ENCODE measurements at regions not wholly inside any gene's neighbourhood (a gene's known extent, or its start where the extent isn't known, plus 50 kb on each side); places are given as distances from the start of the nearest gene placed in this dataset.
A peak's percentile ranks its signal among the peaks of the same experiment; 100 is the strongest.

DNA sequence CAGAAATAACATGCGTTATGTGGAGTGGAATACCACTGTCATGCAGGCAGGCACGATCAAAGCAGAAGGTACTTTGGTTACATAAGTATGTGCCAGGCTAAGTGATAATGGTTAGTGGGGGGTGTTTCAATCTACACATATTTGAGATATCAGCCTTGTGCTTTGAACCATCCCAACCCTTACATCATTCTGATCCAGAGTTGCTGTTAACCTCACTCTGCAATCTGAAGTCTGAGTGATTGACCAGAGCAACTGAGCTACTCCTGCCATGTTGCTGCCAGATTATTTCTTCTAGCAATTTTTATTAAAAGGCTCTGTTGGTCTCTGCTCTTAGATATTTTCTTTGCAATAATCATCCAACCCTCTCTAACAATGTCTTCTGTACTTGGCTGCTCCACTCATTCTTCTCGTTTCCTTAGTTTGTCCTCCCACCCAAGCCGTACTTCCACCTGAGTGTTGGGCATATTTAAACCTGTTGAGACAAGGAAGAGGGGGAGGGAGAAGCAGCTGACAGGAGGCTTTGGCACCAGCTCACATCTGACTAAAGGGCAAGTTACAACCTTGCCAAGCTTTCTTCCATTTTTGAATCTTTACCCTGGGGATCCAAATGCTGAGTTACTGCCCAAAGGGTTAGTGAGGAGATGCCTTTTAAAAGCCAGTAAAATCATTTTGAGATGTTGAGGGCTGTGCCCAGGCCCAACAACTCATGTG is 114.1 kb upstream of the SESN3 start:
- peaks cover 0 to 6% (median 2%) of the 10 kb centered on the region in 4 donors for H3K4me1 ChIP-seq
- no peaks in the 10 kb centered on the region for H3K9me3 ChIP-seq
- H3K4me3 ChIP-seq: no peak overlapping the region
- H3K27me3 ChIP-seq: no peaks in the 10 kb centered on the region
- DNase-seq (no peak), ATAC-seq (peak; percentile 67 to 87 (median 76))
- no peaks in the 10 kb centered on the region for H3K36me3 ChIP-seq
- H3K27ac ChIP-seq: no peak overlapping the region
- WGBS (ENCODE audit: insufficient coverage, low coverage, low lambda C conversion rate, missing lambda C conversion rate): 69% methylated on average over 4 of the region's 4 CpGs
- intact Hi-C loops (cut with DNase I): loop anchor here in 1 of 2 donors (10.0 kb wide), 1 partner anchor 190 kb away; no protein-coding TSS in a partner anchor
- TF ChIP-seq CTCF (IDR thresholded peaks at IDR 0.05): no peak
- no peak for TF ChIP-seq POLR2A (IDR thresholded peaks at IDR 0.05)

DNA sequence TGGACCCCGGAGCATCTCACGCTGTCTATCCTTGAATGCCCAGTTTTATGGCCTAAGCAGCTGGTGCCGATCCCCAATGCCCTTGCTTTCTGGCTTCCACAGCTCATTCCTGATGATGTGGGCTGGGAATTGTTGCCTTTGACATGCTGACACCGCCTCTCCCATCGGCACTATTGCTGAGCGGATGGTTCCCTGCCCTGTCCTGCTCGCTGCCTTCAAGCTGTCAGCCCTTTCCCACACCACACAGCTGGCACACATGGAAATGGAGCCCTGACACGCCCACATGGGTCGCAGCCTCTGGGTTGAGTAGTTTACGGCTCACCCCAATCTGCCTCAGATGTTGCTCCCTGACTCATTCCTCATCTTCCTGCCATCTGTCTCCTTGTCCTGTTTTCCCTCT is 110.2 kb upstream of the SESN3 start:
- Histone ChIP-seq H3K4me1 (peaks cover 0 to 31% (median 14%) of the 10 kb centered on the region in 4 donors), H3K36me3 (no peaks in the 10 kb centered on the region), H3K27me3 (no peaks in the 10 kb centered on the region), H3K9me3 (no peaks in the 10 kb centered on the region), H3K27ac (no peak overlapping the region), H3K4me3 (no peak overlapping the region)
- DNase-seq (no peak), ATAC-seq (no peak)
- TF ChIP-seq CTCF (IDR thresholded peaks at IDR 0.05) (no peak), POLR2A (IDR thresholded peaks at IDR 0.05) (no peak)
- 93% methylated on average over 6 of the region's 10 CpGs for WGBS (ENCODE audit: insufficient coverage, low coverage, low lambda C conversion rate, missing lambda C conversion rate)
- intact Hi-C loops (cut with DNase I): loop anchor here in 1 of 2 donors (10.0 kb wide), 1 partner anchor 186 kb away; no protein-coding TSS in a partner anchor

DNA sequence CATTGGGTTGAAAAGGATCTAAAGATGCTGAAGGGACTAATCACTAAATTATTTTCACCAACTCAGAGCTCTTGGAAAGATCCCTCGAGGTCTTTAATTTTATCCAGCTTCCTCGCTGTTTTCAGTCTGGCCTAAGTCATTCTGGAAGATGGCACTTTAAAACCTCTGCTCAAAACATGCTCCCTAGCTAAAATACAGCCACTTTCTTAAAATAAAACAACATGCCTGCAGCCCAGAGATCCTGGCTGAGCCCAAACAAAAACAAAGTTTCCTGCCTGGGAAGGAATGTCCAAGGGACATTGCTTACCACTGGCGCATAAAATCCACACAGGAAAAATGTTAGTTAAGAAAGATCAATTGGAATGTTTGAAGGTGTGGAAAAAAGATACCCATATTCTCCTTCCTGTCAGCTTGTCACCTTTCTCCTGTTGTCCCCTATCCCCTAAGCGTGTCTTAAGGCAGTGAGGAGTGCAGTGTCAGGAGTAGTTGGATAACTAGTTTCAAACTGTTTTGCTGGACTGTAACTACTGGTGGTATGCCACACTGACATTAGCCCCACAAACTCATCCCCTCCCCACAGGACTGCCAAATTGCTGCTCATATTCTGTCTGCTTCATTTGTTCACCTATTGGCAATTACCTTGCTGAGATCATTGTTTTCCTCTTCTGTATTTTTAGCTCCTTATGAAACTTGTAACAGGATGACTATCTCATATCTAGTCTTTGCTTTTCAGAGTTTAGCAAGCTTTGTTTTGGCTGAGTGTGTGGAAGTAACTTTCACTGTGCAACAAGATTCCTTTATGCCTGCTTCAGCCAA is 108.3 kb upstream of the SESN3 start:
- intact Hi-C loops (cut with DNase I): no loop called here
- Histone ChIP-seq H3K4me3 (no peak overlapping the region), H3K27ac (peak overlapping the region in 2 of 3 donors; percentile 61 to 83), H3K9me3 (no peaks in the 10 kb centered on the region), H3K36me3 (no peaks in the 10 kb centered on the region), H3K27me3 (no peaks in the 10 kb centered on the region), H3K4me1 (peaks cover 0 to 26% (median 12%) of the 10 kb centered on the region in 4 donors)
- peak in 3 of 4 donors; percentile 22 to 53 (median 38) for ATAC-seq
- 54% methylated on average over 4 of the region's 4 CpGs for WGBS (ENCODE audit: insufficient coverage, low coverage, low lambda C conversion rate, missing lambda C conversion rate)
- no peak for DNase-seq
- TF ChIP-seq POLR2A (IDR thresholded peaks at IDR 0.05) (no peak), CTCF (IDR thresholded peaks at IDR 0.05) (no peak)

DNA sequence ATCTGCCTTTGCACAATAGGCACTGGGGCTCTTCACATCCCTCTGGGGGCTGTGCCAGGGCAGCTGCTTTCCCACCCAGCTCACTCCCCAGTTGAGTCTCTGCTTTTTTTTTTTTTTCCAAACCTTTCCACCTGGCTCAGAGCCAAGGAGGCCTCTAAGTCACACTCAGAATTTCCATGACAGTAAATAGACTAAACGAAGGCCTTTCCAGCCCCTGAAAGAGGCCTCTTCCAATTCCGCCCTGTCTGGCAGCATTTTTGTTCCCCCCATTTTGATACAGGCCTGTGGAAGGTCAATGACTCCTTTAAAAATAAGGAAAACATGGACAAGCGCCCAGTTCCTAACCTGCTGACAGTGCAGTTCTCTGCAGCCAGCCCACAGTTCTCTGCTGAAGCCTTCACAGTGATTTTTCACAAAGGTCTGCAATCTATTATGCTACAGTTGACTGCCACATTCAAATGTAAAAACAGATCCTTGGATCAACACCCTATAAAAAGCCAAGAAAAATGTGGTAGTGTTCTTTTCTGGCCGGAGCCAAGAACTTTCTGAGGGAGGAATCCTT is 107.5 kb upstream of the SESN3 start:
- no peak overlapping the region for H3K4me3 ChIP-seq
- peak overlapping the region; percentile 61 to 83 (median 67) for H3K27ac ChIP-seq
- H3K36me3 ChIP-seq: no peaks in the 10 kb centered on the region
- intact Hi-C loops (cut with DNase I): no loop called here
- DNase-seq (peak; percentile 51 to 89 (median 71)), ATAC-seq (peak; percentile 87 to 95 (median 91))
- TF ChIP-seq CTCF (IDR thresholded peaks at IDR 0.05): no peak
- no peak for TF ChIP-seq POLR2A (IDR thresholded peaks at IDR 0.05)
- H3K4me1 ChIP-seq: peaks cover 0 to 26% (median 12%) of the 10 kb centered on the region in 4 donors
- 23% methylated on average over 4 of the region's 4 CpGs for WGBS (ENCODE audit: insufficient coverage, low coverage, low lambda C conversion rate, missing lambda C conversion rate)
- H3K9me3 ChIP-seq: no peaks in the 10 kb centered on the region
- H3K27me3 ChIP-seq: no peaks in the 10 kb centered on the region

Measured in right lobe of liver (tissue), 6 donors.